Kidney epithelial cell (primary cell): ENCODE measurements at regions not wholly inside any gene's neighbourhood (a gene's known extent, or its start where the extent isn't known, plus 50 kb on each side); places are given as distances from the start of the nearest gene placed in this dataset.

ENCODE experiments used
- DNase-seq: peaks from one replicate; pipeline ENCODE4 v3.0.0-alpha.2; 2010; ENCODE audit warnings: low read depth
- H3K27me3 ChIP-seq: 2 replicates; pipeline ENCODE4 v1.6.0; 2011; ENCODE audit warnings: low read length; ENCODE audit not compliant: control insufficient read depth, insufficient read depth
- H3K36me3 ChIP-seq: 2 replicates; pipeline ENCODE4 v1.5.1; 2011; ENCODE audit warnings: low read length; ENCODE audit not compliant: control insufficient read depth, insufficient read depth
- H3K4me3 ChIP-seq: 2 replicates; pipeline ENCODE4 v1.5.1; 2011; ENCODE audit warnings: low read depth, mild to moderate bottlenecking, control low read depth, low read length
- CTCF ChIP-seq: IDR thresholded peaks from 2 replicates; pipeline ENCODE4 v1.5.1; 2011; ENCODE audit warnings: mild to moderate bottlenecking, moderate library complexity, low read length, control low read depth, inconsistent platforms; ENCODE audit not compliant: insufficient read depth, poor library complexity, severe bottlenecking

- no peak for DNase-seq
- Histone ChIP-seq H3K4me3 (no peak overlapping the region), H3K27me3 (no peaks in the 10 kb centered on the region), H3K36me3 (no peaks in the 10 kb centered on the region)
- TF ChIP-seq CTCF, result no peak
Measured at GRCh38 chr3:148008591-148008990, 599.4 kb downstream of the ZIC1 start.

GRCh38 chr3:148020861-148021260, 611.7 kb downstream of the ZIC1 start:
- Histone ChIP-seq H3K4me3 (no peak overlapping the region), H3K27me3 (no peaks in the 10 kb centered on the region), H3K36me3 (no peaks in the 10 kb centered on the region)
- TF ChIP-seq CTCF, result no peak
- no peak for DNase-seq

GRCh38 chr3:148021381-148021780, 612.2 kb downstream of the ZIC1 start:
- no peak for TF ChIP-seq CTCF
- Histone ChIP-seq H3K4me3 (no peak overlapping the region), H3K36me3 (no peaks in the 10 kb centered on the region), H3K27me3 (no peaks in the 10 kb centered on the region)
- no peak for DNase-seq

- Histone ChIP-seq H3K36me3 (no peaks in the 10 kb centered on the region), H3K4me3 (no peak overlapping the region), H3K27me3 (no peaks in the 10 kb centered on the region)
- no peak for DNase-seq
- TF ChIP-seq CTCF, result no peak
Measured at GRCh38 chr3:148023994-148024393, 614.8 kb downstream of the ZIC1 start.

- Histone ChIP-seq H3K27me3 (no peaks in the 10 kb centered on the region), H3K4me3 (no peak overlapping the region), H3K36me3 (no peaks in the 10 kb centered on the region)
- no peak for DNase-seq
- TF ChIP-seq CTCF, result no peak
Measured at GRCh38 chr3:148026009-148026588, 616.9 kb downstream of the ZIC1 start.

GRCh38 chr3:148030975-148031374, 621.8 kb downstream of the ZIC1 start:
- Histone ChIP-seq H3K36me3 (no peaks in the 10 kb centered on the region), H3K4me3 (no peak overlapping the region), H3K27me3 (no peaks in the 10 kb centered on the region)
- DNase-seq, result no peak
- no peak for TF ChIP-seq CTCF
